ENCODE measurements at regions not wholly inside any gene's neighbourhood (a gene's known extent, or its start where the extent isn't known, plus 50 kb on each side); places are given as distances from the start of the nearest gene placed in this dataset.
A peak's percentile ranks its signal among the peaks of the same experiment; 100 is the strongest.

- DNase-seq (ENCODE audit: low read depth in 3 of 3): no peak
These were observed 61.6 kb downstream of the LSM5 start for GRCh38 chr7:32428546-32428945.

- peak in 2 of 3 experiments; percentile 15 to 28 for DNase-seq (ENCODE audit: low read depth in 3 of 3)
These were observed 62.4 kb downstream of the LSM5 start for GRCh38 chr7:32427769-32428291.

- DNase-seq (ENCODE audit: low read depth in 3 of 3): no peak
These were observed 73.3 kb downstream of the LSM5 start for GRCh38 chr7:32416846-32417245.

GRCh38 chr7:32415936-32416335 lies 74.2 kb downstream of the LSM5 start:
- no peak for DNase-seq (ENCODE audit: low read depth in 3 of 3)

GRCh38 chr7:32415519-32415918 lies 74.7 kb downstream of the LSM5 start:
- no peak for DNase-seq (ENCODE audit: low read depth in 3 of 3)

GRCh38 chr7:32412471-32412870 lies 77.7 kb downstream of the LSM5 start:
- DNase-seq (ENCODE audit: low read depth in 3 of 3): no peak

GRCh38 chr7:32410545-32410944 lies 79.6 kb downstream of the LSM5 start:
- DNase-seq (ENCODE audit: low read depth in 3 of 3): no peak

- no peak for DNase-seq (ENCODE audit: low read depth in 3 of 3)
These were observed 83.8 kb downstream of the LSM5 start for GRCh38 chr7:32406386-32406785.

GRCh38 chr7:32403463-32404229 lies 86.5 kb downstream of the LSM5 start:
- DNase-seq (ENCODE audit: low read depth in 3 of 3): no peak

GRCh38 chr7:32400676-32401075 lies 89.5 kb downstream of the LSM5 start:
- DNase-seq (ENCODE audit: low read depth in 3 of 3): no peak

GRCh38 chr7:32399311-32399710 lies 90.9 kb downstream of the LSM5 start:
- DNase-seq (ENCODE audit: low read depth in 3 of 3): no peak

- DNase-seq (ENCODE audit: low read depth in 3 of 3): no peak
These were observed 95.0 kb downstream of the LSM5 start for GRCh38 chr7:32395168-32395567.

- DNase-seq (ENCODE audit: low read depth in 3 of 3): no peak
These were observed 96.3 kb downstream of the LSM5 start for GRCh38 chr7:32393861-32394260.

- no peak for DNase-seq (ENCODE audit: low read depth in 3 of 3)
These were observed 100.0 kb downstream of the LSM5 start for GRCh38 chr7:32390210-32390609.

- DNase-seq (ENCODE audit: low read depth in 3 of 3): no peak
These were observed 104.7 kb downstream of the LSM5 start for GRCh38 chr7:32385316-32385956.

GRCh38 chr7:32381024-32381601 lies 109.1 kb downstream of the LSM5 start:
- no peak for DNase-seq (ENCODE audit: low read depth in 3 of 3)

- no peak for DNase-seq (ENCODE audit: low read depth in 3 of 3)
These were observed 110.6 kb downstream of the LSM5 start for GRCh38 chr7:32379510-32380112.

- no peak for DNase-seq (ENCODE audit: low read depth in 3 of 3)
These were observed 111.2 kb downstream of the LSM5 start for GRCh38 chr7:32378988-32379387.

GRCh38 chr7:32364581-32364980 lies 125.6 kb downstream of the LSM5 start:
- DNase-seq (ENCODE audit: low read depth in 3 of 3): no peak

GRCh38 chr7:32360127-32360526 lies 130.1 kb downstream of the LSM5 start:
- DNase-seq (ENCODE audit: low read depth in 3 of 3): no peak

GRCh38 chr7:32357535-32358277 lies 132.5 kb downstream of the LSM5 start:
- DNase-seq (ENCODE audit: low read depth in 3 of 3): no peak
